ENCODE measurements at regions not wholly inside any gene's neighbourhood (a gene's known extent, or its start where the extent isn't known, plus 50 kb on each side); places are given as distances from the start of the nearest gene placed in this dataset.

DNA sequence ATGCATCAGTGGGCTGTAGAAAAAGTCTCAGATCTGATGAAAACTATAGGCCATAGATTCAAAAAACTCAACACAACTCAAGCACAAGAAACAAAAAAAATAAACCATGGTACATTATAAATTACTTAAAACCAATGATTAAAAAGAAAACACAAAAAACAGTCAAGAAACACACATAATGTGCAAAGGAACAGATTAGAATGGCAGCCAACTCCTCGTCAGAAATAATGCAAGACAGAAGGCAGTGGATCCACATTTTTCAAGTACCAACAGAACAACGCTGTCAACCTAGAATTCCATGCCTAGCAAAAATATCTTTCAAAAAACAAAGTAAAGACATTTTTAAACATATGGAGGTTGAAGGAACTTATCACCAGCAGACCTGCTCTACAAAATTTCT is 69.7 kb downstream of the PSMB1 start:
- intact Hi-C loops (cut with DNase I) = no loop called here
- H3K27ac ChIP-seq = no peak overlapping the region
- no peaks in the 10 kb centered on the region for H3K27me3 ChIP-seq
- peaks cover 0 to 5% of the 10 kb centered on the region in 2 donors for H3K9me3 ChIP-seq
- H3K4me1 ChIP-seq = peaks cover 0 to 4% of the 10 kb centered on the region in 2 donors
- no peaks in the 10 kb centered on the region for H3K36me3 ChIP-seq
- DNase-seq = no peak
- H3K4me3 ChIP-seq = no peak overlapping the region
- no peak for ATAC-seq
- TF ChIP-seq, protein P1, sequence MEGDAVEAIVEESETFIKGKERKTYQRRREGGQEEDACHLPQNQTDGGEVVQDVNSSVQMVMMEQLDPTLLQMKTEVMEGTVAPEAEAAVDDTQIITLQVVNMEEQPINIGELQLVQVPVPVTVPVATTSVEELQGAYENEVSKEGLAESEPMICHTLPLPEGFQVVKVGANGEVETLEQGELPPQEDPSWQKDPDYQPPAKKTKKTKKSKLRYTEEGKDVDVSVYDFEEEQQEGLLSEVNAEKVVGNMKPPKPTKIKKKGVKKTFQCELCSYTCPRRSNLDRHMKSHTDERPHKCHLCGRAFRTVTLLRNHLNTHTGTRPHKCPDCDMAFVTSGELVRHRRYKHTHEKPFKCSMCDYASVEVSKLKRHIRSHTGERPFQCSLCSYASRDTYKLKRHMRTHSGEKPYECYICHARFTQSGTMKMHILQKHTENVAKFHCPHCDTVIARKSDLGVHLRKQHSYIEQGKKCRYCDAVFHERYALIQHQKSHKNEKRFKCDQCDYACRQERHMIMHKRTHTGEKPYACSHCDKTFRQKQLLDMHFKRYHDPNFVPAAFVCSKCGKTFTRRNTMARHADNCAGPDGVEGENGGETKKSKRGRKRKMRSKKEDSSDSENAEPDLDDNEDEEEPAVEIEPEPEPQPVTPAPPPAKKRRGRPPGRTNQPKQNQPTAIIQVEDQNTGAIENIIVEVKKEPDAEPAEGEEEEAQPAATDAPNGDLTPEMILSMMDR (IDR thresholded peaks at IDR 0.05) = no peak

DNA sequence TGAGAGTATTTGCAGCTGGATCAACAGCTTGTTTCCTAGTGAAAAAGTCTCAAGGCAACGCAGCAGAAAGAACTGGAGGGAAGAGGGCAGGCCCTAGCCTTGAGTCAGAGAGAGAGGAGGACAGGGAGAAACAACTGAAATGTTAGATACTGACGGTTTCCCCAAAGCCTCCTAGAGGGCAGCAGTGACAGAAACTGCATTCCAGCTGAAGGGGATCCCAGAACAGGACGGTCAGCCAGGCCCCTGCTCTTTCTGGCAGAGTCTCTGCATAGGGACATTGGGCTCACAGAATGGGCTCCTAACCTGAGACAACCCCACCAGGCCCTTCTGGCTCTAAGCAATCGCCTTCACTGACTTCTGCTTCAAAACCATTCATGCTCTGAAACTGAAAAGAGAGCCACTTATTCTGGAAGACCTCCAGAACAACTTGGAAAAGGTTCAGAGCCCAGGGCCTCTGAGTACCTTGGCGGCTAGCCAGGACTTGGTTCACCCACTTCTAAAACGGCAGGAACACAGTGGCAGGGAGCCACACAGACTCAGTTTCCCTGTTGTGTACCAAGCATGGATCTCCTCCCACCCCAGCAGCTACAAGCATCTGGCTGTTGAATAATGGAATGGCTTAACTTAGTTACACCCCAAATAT is 72.9 kb downstream of the PSMB1 start:
- TF ChIP-seq, protein P1 (IDR thresholded peaks at IDR 0.05) = no peak
- Histone ChIP-seq H3K4me3 (no peak overlapping the region), H3K36me3 (no peaks in the 10 kb centered on the region), H3K9me3 (peaks cover 0 to 5% of the 10 kb centered on the region in 2 donors), H3K27me3 (no peaks in the 10 kb centered on the region), H3K27ac (no peak overlapping the region), H3K4me1 (peaks cover 0 to 4% of the 10 kb centered on the region in 2 donors)
- no peak for ATAC-seq
- intact Hi-C loops (cut with DNase I) = no loop called here
- DNase-seq = peak in 2 of 4 donors; percentile 42 to 63

DNA sequence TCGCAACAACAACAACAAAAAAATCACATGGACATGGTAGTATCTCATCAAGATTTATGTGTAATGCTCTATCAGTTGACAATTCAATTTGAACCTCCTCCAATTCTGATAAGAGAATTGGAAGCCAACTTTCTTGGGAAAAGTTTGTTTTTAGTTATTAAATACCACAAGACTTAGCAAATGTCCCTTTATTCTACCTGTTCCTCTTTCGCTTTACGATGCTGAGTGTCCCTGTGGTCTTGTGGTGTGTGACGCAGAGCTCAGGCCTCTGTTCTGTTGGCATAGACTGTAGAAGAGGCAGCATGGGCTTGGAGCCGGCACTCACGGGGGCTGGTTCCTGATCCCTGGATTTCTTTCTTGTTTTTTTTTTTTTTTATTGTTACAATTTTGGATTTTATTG is 76.7 kb downstream of the PSMB1 start:
- TF ChIP-seq, protein P1 (IDR thresholded peaks at IDR 0.05) = no peak
- no peaks in the 10 kb centered on the region for H3K36me3 ChIP-seq
- DNase-seq (no peak), ATAC-seq (no peak)
- H3K4me3 ChIP-seq = no peak overlapping the region
- no peak overlapping the region for H3K27ac ChIP-seq
- H3K9me3 ChIP-seq = no peaks in the 10 kb centered on the region
- peaks cover 0 to 4% of the 10 kb centered on the region in 2 donors for H3K4me1 ChIP-seq
- peaks cover 0 to 12% of the 10 kb centered on the region in 2 donors for H3K27me3 ChIP-seq
- intact Hi-C loops (cut with DNase I) = no loop called here

DNA sequence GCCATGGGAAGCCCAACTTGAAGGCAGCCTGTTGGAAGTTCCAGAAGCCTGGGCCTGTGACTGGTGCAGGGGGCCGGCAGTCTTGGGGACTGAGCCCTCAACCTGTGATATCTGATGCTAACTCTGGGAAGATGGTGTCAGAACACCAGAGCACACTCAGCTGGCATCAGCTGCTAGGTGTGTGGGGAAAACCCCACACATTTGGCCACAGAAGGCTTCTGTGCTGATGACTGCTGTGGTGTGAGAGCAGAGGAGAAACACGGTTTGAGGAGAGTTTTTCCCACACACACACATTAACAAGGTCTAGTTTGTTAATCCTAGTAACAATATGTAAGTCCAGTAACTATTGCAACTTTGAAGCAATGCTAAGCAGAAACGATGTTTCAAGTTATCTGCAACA is 78.0 kb downstream of the PSMB1 start:
- no peaks in the 10 kb centered on the region for H3K36me3 ChIP-seq
- no peak overlapping the region for H3K27ac ChIP-seq
- intact Hi-C loops (cut with DNase I) = no loop called here
- ATAC-seq (no peak), DNase-seq (no peak)
- TF ChIP-seq, protein P1 (IDR thresholded peaks at IDR 0.05) = no peak
- peaks cover 0 to 12% of the 10 kb centered on the region in 2 donors for H3K27me3 ChIP-seq
- no peaks in the 10 kb centered on the region for H3K9me3 ChIP-seq
- peaks cover 0 to 3% of the 10 kb centered on the region in 2 donors for H3K4me1 ChIP-seq
- no peak overlapping the region for H3K4me3 ChIP-seq

DNA sequence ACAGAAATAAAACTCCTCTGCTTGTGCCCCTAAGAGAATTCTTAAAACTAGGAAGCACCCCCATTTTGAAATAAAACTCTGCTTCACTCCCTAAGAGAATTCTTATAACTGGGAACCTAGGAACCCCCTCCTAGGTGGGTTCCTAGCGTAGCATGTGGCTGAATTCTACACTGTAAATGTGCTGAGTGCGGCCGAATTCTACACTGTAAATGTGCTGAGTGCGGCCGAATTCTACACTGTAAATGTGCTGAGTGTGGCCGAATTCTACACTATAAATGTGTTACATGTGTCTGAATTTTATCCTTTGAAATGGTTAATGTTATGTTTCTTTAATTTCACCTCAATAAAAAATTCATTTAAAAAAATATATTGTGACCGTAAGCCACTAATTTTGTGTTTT is 79.3 kb downstream of the PSMB1 start:
- ATAC-seq (no peak), DNase-seq (no peak)
- no peak overlapping the region for H3K27ac ChIP-seq

More for the DNA sequence above, 79.3 kb downstream of the PSMB1 start:
- H3K9me3 ChIP-seq = no peaks in the 10 kb centered on the region
- peaks cover 0 to 12% of the 10 kb centered on the region in 2 donors for H3K27me3 ChIP-seq
- TF ChIP-seq, protein P1 (IDR thresholded peaks at IDR 0.05) = no peak
- intact Hi-C loops (cut with DNase I) = no loop called here
- H3K36me3 ChIP-seq = no peaks in the 10 kb centered on the region
- H3K4me1 ChIP-seq = no peaks in the 10 kb centered on the region
- no peak overlapping the region for H3K4me3 ChIP-seq
